GM21528 (cell line): ENCODE measurements at regions not wholly inside any gene's neighbourhood (a gene's known extent, or its start where the extent isn't known, plus 50 kb on each side); places are given as distances from the start of the nearest gene placed in this dataset.

ENCODE experiments used
- ATAC-seq: cut with Tn5 transposase; IDR thresholded peaks from one replicate; pipeline ENCODE4 v1.9.1; 2021; ENCODE audit warnings: mild to moderate bottlenecking, moderate library complexity; ENCODE audit not compliant: unreplicated experiment, low FRiP score

GRCh38 chr2:221254299-221254698, 317.8 kb downstream of the EPHA4 start:
- ATAC-seq = no peak

DNA sequence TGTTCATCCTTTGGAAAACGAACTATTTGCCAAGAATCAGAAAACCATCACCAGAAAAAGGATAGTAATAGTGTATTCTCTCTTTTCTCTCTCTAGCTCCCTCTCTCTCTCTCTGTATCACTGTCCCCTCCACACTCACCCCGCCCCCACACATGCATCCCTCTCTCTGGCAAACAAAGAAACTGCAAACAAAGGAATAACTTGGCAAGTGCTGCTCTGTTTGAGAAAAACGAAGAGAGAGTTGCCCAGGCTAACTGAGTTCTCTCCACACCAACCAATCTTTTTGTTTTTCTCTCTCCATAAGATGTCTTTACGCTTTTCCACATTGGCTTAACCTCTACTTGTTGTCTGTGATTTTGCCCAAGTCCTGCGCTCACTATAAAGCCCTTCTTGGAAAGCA, 316.2 kb downstream of the EPHA4 start:
- no peak for ATAC-seq

DNA sequence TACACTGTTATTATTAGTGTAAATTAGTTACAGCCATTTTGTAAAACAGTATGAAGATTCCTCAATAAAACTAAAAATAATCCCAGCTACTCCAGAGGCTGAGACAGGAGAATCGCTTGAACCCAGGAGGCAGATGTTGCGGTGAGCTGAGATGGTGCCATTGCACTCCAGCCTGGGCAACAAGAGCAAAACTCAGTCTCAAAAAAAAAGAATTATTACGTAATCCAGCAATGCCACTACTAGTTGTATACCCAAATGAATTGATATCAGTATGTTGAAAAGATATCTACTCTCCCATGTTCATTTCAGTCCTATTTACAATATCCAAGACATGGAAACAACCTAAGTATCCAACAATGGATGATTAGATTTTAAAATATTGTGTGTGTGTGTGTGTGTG, 313.6 kb downstream of the EPHA4 start:
- no peak for ATAC-seq

DNA sequence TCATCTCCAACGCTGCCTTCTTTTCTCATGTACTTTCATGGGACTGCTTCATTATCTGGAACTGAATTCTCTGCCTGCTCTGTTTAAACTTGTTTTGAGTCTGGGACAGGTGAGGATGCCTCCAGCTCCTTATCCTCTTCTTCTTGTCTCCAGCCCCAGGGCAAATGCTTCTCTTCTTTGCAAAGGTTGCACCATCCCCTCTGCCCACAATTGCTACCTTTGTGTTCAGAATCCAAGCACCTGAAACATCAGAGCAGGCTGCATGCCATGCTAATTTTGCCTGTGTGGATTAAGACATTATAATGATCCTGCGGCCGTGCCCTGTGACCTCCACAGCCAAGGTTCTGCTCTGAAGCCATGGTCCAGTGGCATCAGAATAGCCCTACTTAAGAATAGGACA, 309.5 kb downstream of the EPHA4 start:
- ATAC-seq = no peak

DNA sequence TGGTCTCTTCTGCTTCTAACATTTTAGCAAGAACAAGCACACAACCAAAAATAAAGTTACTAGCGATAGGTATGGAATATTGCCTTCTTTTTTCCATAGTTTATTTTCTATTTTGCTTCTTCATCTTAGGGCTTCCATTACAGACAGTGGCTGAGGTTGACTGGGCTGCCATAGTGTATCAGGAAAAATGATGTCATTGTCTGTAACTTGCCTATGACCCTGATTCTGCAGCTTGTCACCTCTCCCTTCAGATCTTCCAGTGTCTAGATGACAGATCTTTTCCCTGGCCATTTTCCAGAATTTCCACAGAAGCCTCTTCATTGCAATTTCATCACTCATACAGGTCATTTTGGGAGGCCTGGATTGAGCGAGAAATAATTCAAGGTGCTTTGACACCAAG, 308.5 kb downstream of the EPHA4 start:
- no peak for ATAC-seq

GRCh38 chr2:221264318-221264717, 307.8 kb downstream of the EPHA4 start:
- no peak for ATAC-seq

DNA sequence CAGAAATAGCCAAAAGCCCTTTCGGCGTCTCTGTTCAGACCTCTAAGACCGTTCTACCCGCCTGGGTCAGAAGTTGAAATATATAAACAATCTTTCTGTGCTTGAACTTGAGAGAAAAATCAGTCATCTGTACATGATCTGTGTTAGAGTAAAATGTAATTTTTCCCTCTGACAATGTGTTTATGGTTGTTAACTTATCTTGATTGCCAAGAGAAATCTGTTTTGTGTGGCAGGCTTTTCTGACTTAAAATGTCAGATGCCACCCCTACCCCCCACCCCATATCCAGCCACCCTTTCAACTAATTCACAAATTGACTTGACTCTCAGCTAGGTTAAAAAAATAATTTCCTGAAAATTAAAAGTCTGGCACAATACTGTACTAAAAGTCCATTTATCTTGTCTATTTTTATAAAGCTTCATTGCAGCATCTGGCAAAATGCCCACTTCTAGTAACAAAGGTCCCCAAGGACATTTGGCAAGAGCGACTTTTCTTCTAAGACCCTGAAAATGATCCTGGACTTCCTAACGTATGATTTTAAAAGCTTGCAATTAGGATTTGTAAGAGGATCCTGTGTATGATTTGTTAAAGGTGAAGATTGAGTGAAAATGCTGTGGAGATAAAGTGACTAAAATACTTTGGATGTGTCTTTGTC, 304.2 kb downstream of the EPHA4 start:
- no peak for ATAC-seq

DNA sequence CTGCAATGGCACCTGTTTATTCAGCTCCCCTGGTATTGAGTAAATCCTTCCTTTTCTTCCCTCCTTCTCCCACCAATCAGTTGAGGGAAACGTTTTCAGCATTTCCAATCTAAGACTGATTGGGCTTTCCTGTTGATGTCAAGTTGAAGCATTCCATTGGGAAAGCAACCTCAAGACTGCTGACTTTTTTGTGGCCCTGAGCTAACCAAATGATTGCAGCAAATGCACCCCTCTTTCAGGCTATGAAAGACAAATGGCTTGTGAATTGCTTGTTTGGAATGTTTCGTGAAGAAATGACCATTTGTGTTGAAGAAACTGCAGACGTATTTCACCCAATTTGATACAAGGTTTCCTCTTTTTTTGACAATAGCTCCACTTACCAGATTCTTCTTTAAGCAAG, 303.5 kb downstream of the EPHA4 start:
- no peak for ATAC-seq

DNA sequence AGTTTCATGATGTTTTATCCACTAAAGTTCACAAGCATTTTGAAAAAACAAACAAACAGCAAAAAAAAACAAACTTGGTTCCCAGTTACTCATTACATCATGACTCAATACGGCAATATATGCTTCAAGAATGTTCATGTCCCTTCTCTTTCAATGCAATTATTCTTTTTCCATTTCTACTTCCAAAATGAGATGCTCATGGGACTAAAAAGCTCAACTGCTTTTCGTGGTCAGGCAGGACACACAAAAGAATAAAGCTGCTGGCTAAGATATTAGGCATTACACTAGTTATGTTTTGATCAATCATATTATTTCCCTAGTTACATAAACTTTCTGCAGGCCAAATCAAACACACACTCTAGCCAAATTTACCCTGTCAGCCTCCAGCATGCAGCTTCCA, 301.3 kb downstream of the EPHA4 start:
- ATAC-seq = no peak

DNA sequence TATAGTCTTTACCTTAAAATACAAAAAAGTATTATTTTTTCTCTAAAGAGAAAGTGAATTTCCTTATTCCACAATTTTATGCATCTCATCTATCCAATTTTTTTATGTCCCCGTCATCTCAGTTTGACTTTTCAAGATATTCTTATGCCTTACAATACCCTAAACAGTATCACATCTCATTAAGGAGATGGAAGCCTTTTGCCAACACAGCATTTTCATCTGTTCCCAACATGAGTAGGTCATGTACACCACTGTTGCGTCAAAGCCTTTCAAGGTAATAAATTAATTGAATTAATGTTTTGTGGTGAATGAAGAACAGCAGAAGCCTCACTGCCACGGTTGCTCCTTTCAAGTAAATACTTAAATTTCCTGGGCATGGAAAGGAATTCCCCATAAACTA, 299.4 kb downstream of the EPHA4 start:
- ATAC-seq = no peak

GRCh38 chr2:221276033-221276432, 296.1 kb downstream of the EPHA4 start:
- ATAC-seq = no peak

- no peak for ATAC-seq
Measured at GRCh38 chr2:221276601-221277000, 295.5 kb downstream of the EPHA4 start.

DNA sequence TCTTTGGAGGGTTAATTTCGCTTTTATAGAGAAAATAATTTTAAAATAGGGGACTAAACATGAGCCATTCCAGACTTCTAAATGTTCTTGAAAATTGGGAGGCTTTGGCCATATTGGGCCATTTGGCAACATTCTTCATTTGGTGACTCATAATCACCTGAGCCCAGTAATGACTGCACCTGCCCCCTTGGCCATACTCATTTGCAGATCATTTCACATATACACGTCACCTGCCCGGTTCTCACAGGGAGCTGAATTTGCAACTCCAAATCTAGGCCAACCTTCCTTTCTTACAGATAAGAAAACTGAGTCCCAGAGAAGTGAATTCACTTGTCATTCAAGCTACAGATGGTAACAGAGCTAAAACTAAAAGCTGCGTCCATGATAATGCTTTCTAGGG, 289.7 kb downstream of the EPHA4 start:
- ATAC-seq = no peak

DNA sequence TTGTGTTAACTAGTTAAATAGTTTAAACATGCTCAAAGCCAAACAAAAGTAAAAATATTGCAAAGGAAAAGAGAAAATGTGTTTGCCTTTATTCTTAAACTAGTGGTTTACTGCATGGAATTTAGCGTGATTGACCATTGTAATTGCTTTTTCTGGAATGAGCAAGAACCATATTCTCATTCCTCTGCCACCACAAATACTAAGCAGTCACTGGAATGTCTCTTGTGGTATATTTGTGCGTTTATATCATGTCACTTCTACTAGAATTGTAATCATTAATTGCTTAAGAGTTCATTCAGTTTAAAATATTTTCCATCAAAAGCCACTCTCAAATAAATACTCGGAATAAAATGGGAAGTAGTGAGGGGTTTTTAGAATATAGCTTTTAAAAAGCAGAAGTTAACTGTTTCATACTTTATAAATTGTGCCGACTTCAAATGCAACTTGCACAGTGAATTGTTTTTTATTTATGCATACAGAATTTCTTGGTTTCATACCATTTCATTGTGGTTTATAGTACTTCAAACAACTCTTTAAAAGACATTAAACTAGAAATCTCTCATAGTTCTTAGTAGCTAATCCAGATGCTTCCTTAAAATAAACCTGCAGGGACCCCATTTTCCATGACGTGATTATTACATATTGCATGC, 288.1 kb downstream of the EPHA4 start:
- ATAC-seq = no peak

DNA sequence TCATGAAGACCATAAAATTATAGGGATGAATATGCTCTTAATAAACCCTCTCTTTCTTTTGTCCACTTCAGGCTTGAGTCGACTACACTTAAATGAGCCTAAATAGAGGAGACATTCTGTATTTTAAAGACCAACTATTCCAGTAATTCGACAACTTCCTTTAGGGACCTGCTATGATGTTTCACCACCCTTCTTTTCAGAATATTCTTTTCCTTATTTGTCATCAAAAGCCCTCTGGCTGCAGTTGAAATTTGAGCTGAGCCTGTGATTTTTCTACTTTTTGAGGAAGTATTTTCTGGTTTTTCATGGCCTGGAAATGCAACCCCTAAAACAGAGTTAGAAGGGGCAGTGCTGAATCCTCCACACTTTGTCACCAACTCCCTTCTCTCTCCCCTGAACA, 287.0 kb downstream of the EPHA4 start:
- ATAC-seq = no peak

DNA sequence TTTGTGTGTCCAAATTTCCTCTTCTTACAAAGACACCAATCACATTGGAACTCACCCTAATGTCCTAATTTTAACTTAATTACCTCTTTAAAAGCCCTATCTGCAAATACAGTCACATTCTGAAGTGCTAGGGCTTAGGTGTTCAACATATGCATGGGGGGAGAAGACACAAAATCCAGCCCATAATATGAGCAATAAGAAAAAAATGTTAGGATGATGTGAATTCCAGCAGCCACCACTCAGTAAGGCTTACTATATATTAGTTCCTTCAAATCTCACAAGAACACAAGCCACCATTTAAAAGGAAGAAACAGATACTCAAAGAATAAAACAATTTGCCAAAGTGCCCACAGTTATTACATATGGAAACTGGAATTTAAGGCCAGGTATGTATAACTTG, 285.7 kb downstream of the EPHA4 start:
- ATAC-seq = no peak

DNA sequence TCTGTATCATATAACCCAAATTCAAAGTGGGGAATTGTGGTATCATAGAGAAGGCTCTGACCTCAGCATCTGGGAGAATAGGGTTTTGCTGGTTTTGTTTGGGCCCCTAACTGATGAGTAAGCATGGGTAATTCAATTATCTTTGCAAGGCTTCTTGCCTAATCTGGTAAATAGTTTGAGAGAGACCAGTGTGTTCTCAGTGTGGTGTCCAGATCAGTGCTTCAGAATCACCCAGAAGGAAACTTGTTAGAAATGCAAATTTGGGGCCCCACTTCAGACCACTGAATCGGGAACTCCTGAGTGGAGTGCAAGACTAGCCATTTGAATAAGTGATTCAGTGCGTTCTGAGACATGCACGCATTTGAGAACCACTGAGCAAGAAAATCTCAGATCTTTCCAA, 282.7 kb downstream of the EPHA4 start:
- no peak for ATAC-seq

DNA sequence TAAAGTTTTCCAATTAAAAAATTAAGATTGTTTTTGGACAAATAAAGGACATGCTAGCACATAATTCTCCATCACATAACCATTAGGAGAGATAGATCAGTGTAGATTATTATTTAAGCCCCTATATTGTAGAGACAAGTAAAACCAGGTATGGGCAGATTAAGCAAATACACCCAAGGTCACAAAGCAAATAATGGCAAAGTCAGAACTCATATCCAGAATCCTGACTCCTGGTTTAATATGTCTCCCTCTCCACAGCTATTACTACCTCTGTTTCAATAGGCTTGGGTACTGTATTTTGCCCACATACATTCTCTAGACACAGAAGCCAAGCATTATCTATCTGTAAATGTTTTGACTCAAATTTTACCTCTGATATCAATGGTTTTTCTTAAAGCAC, 282.3 kb downstream of the EPHA4 start:
- no peak for ATAC-seq

DNA sequence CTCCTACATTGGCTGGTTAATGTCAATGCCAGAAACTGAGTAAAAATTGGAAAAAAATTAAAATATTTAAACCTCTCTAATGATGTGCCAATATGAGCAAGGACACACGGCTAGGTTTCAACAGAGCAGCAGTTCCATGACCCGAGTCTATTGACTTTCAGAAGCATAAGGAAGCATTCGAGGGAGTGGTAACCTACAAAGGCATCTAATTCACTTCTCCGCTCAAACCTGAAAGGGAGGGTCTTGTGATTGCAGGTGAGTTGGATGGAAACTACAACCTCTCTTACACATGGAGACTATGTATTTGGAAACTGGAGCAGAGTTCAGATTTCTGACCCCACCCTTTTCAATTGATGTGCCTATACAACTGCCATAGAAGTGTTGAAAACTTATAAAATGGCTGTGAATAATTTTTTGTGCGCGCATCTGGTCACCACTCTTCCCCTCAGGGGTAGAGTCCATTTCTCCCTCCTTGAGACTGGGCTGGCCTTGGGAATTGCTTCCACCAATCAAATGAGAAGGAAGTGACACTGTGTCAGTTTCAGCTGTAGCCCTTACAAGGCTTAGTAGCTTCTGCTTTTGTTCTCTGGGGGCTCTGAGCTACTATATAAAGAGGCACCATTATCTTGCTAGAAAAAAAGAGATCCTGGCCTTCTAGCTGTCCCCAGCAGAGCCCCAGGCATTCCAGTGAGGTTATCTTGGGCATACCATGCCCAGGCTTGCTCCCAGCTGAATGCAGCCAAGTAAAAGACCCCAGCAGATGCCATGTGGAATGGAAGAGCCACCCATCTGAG, 278.0 kb downstream of the EPHA4 start:
- no peak for ATAC-seq

- no peak for ATAC-seq
Measured at GRCh38 chr2:221304916-221305315, 267.2 kb downstream of the EPHA4 start.

- ATAC-seq = no peak
Measured at GRCh38 chr2:221308507-221309066, 263.5 kb downstream of the EPHA4 start.
